Erythroblast (primary cell): ENCODE measurements at regions not wholly inside any gene's neighbourhood (a gene's known extent, or its start where the extent isn't known, plus 50 kb on each side); places are given as distances from the start of the nearest gene placed in this dataset.

Experiments used
- GATA1 ChIP-seq: IDR thresholded peaks from 2 replicates; pipeline ENCODE4 v1.6.1; 2011; ENCODE audit warnings: low read depth, mild to moderate bottlenecking, control low read depth, low read length, moderate library complexity
- POLR2A ChIP-seq: IDR thresholded peaks from 2 replicates; pipeline ENCODE4 v1.6.1; 2011; ENCODE audit warnings: mild to moderate bottlenecking, low read length

DNA sequence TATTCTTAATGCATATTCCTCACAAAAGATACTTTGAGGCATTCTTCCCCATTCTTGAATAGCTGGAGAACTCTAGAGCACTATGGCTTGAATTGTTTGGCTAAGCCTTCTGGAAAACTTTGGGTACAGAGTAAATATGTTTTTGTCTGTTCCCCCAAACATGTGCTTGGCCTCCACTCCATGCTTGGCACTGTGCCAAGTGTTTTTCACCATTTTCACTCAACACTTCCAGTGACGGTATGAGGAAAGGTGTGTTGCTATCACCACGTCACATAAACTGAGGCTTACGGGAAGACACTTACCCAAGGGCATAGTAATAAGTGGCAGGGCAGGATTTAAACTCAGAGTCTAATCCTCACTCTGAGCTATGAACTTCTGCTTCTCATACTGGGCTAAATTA lies 318.2 kb downstream of the WDR11 start:
- no peak for TF ChIP-seq POLR2A
- no peak for TF ChIP-seq GATA1
